ENCODE measurements at regions not wholly inside any gene's neighbourhood (a gene's known extent, or its start where the extent isn't known, plus 50 kb on each side); places are given as distances from the start of the nearest gene placed in this dataset.

DNA sequence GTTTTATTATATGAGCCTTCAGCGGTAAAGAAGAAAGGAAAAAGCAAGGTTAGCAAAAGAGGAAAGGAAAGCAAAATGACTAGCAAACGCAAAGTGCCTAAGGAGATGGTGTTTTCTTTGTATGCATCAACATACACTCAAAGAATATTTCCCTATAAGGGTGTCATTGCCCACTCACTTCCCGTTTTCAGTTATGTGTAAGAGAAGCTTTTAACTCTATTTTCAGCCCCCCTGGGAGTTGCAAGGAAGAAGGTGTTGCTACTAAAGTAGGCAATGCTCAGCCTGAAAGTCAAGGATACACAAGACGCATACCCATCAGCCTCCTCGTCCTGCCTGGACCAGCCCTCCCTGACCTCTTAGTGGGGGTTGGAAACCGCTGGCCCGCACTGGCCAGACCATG, 267.7 kb upstream of the ZFHX3 start:
- no peak for DNase-seq

DNA sequence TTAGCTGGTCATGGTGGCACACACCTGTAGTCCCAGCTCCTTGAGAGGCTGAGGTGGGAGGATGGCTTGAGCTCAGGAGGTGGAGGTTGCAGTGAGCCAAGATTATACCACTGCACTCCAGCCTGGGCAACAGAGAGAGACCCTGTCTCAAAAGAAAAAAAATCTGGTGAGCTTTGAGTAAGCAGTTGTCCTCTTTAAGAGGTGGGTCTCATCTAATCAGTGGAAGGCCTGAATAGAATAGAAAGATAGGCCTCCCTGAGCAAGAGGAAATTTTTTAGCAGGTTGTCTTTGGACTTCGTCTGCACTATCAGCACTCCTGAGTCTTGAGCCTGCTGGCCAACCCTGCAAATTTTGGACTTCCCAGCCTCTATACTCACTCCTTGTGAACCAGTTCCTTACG, 266.0 kb upstream of the ZFHX3 start:
- DNase-seq, result no peak

DNA sequence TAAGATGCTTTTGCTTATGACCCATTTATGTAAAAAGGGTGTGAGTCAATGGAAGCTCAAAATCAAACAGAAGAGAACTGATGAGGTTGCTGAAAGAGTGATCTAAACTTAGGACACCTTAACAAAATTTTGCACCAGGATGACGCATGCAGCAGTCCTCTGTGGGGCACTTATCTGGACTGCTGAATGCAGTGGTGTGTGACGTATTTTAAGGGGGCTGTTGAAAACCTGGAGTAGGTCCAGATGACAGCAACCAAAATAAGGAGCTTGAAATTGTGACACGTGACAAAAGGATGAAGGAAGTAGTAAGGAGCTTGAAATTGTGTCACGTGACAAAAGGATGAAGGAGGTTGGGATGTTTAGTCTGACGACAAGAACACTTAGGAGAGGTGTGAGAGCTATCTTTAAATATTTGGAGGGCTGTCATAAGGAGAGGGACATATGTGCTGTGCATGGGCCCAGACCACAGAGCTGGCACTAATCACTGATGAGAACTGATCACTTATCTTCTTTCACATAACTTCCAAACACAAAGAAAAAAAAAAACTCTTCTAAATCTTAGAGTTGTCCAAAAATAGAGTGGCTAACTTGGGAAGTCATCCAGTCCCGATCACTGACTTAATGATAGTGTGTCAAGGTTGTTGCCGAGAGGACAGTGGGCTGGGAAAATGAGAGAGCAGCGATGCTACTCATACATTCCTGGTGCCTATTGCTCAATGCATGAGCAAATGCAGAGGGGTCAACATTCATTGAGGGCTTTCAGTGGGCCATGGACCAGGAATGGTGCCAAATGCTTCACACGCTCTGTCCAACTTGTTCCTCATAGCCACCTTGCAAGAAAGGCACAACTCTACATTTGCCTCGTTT, 264.2 kb upstream of the ZFHX3 start:
- DNase-seq, result no peak

DNA sequence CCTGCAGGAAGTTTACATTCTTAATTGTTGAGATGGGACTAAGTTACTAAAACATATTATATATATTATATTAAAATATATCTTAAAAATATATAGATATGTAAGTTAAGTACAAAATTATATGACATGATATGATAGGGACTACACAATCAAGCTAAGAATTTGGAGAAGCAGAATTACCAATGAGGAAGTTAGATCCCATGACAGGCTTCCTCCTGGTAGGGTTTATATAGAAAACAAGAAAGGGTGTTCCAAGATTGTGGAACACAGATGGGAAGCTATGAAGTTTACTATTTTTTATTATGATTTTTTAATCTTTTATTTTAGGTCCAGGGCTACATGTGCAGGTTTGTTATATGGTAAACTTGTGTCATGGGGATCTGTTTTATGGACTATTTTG, 260.8 kb upstream of the ZFHX3 start:
- no peak for DNase-seq

DNA sequence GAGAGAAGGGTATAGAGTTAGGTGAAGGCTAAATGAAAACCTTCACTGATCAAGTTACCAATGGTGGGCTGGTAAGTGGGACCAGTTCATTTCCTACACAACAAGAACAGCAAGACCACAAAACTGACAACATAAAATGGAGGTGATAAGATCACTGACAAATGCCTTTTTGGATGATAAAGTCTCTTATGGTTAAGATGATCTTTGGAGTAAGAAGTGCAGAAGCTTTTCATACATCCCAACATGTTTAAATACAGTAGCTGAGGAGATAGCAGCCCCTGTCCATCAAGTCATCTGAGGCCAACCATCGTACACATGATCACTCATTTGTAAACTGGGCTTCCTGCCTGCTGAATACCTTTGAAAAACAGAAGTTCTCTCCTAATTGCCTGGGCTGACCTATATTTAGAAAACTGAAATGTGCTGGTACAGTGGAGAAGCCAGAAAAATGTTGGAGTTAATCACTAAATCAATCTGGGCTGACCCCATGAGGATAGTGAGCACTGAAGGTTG, 259.0 kb upstream of the ZFHX3 start:
- DNase-seq, result no peak

DNA sequence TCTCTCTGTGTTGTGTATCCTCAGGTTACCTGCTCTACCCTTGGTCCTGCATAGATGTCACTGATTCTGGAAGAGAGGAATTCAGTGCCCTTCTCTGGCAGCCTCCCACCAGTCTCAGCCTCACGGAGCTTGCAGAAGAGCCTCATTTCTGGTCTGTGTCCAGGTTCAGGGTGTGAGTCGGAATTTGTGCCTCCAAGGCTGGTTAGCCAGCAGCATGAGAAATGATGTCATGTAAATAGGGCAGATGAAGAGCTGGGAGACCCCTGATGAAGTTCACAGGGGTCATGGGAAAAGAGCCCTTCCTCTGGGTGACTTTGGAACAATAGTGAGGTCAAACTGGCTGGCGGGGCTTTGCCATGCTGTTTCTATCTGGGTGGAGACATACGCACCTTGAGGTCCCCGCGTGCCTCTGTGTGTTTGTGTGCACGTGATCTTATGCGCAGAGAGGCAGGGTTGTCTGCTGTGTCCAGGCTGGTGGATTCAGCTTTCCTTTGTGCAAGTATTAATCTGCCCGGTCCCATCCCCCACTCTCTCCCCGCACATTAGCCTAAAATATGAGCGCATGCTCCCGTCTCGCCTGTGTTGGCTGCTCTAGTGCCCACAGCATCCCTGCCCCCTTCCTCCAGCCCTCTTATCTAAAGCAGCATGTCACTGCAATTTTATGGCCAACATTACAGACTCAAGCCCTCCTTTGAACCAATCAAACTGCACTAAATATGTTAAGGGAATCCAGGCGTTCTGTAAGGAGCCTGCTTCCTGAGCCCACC, 256.3 kb upstream of the ZFHX3 start:
- no peak for DNase-seq

DNA sequence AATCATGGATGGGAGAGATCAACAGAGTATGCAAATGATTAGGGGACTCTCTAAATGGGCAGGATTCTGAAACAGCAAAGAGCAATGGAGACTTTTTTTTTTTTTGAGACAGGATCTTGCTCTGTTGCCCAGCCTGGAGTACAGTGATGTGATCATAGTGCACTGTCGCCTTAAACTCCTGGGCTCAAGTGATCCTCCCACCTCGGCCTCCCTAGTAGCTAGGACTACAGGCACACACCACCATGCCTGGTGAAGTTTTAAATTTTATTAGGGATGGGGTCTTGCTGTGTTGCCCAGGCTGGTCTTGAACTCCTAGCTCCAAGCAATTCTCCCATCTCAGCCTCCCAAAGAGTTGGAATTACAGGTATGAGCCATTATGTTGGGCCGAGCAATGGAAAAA, 255.0 kb upstream of the ZFHX3 start:
- DNase-seq, result no peak

DNA sequence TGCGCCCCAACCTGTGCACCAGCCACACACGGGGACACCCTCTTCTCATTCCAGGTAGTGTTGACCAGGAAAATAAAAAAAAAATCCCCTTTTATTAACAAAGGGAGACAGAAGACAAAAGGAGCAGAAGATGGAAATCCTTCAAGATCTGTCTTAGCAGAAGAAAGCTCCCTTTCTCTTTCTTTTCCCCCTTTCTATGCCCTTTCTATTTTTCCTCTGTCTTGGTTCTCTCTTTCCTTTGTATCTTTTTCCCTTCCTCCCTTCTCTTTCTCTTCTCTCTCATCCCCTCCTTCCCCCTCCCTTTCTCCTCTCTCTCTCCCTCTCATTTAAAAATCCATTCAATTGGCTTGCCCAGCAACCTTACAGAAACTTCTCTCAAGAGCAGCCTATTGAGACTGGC, 254.1 kb upstream of the ZFHX3 start:
- no peak for DNase-seq

DNA sequence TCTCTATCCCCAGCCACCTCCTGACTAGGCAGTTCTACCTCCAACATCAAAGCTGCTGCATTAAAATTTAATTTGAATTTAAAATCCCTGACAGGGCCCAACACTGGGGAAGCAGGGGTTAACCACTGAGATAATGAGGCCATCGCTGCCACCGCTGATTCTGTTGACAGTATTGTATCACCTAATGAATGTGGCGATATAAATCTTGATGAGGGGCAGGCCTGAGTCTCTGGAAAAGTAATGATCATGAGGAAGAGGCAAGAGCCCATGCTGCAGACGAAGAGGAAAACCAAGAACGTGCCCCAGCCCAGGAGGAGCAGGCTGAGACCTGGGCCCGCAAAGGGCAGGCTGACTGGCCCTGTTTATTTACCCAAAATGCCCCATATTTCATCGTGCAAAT, 251.4 kb upstream of the ZFHX3 start:
- no peak for DNase-seq

DNA sequence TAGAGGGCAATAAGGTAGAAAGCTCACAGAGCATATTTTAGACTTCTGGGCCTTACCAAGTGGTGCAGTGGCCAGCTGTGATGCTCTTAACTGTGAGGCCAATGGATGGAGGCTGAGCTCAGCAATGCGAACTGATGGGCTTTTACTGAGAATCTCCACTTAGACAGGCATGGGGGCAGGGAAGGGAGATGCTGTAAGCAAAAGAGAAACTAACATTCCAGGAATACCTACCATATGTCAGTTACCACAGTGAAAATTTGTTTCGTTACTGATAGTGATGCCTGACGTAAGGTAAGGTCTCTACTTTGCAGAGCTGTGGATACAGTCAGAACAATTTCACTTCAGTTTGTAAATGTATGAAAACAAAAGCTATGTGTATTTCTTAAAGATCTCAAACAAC, 250.6 kb upstream of the ZFHX3 start:
- DNase-seq, result no peak

DNA sequence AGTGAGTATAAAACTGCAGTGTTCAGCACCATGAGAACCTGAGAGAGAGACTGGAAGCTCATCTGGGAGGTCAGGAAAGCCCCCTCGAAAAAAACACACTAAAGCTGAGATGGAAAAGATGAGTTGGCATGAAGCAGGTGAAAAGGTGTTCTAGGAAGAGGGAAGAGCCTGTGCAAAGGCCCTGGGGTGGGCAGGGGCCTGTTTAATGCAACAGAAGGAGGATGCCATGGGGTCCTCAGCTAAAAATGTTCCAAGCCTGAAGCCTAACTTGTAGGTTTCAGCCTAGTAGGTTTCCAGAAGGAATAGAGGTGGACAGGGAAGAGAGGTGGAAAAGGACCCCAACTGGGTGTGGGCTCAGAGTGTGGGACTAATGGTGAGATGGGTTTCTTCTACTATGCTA, 242.3 kb upstream of the ZFHX3 start:
- no peak for DNase-seq

DNA sequence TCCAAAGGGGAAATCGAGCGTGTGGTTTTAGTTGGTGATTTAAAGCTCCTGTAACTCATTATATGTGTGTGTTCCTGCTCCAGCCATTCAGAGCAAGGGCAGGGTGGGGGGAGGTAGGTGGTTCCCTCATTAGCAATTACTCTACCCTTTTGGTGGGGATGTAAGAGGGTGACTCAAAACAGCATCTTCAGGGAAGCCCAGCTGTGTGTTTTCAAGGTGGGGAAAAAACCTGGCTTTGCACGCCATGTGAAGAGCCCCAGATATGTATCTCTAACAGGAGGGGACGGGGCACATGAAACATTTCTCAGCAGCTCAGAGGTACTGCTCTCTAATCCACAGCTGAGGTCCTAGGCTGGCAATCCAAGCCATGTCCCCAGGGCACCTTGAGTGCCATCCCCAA, 241.3 kb upstream of the ZFHX3 start:
- peak in 1 of 3 donors; percentile 1 for DNase-seq

DNA sequence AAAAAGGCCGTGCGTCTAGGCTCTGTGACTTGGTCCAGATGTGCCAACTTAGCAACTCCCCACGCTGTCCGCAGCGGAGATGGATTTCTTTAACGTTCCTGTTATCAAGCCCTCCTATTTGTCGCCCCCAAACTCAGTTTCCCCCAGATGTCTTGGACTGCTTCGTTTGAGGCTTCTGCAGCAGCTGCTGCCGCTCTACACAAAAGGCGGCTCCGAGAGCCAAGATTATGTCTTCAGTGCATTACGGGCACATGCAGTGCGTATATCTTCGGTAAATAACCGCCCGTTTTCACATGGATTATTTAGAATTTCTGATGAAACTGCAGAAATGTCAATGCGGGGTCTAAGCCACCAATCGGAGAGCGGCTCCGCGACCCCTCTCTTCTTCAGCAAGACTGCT, 240.6 kb upstream of the ZFHX3 start:
- DNase-seq, result peak in 2 of 3 donors; percentile 12 to 62

DNA sequence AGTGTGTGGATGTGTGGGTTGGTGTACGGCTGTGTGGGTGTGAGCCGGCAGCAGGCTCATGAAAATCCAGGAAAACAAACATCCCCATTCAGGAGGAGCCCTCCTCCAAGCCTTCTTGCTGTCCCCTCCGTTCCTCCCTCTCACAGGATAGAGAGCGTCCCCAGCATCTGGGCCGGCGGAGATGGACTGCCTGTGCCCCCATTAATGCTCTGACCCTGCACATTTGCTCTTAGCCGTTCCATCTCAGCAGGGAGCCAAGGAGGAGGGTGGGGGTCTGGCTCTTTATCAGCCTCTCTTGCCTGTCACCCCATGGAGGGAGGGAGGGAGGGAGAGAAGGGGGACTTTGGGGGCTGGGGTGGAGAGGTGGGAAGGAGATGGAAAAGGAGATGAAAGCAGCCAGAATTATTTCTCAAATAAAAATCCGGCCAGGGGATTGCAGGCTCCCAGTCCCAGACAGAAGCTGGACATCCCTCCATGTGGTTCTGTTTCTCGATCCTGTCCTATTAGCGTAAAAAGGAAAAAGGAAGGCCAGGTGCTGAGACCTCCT, 240.0 kb upstream of the ZFHX3 start:
- DNase-seq, result peak in 1 of 3 donors; percentile 32

DNA sequence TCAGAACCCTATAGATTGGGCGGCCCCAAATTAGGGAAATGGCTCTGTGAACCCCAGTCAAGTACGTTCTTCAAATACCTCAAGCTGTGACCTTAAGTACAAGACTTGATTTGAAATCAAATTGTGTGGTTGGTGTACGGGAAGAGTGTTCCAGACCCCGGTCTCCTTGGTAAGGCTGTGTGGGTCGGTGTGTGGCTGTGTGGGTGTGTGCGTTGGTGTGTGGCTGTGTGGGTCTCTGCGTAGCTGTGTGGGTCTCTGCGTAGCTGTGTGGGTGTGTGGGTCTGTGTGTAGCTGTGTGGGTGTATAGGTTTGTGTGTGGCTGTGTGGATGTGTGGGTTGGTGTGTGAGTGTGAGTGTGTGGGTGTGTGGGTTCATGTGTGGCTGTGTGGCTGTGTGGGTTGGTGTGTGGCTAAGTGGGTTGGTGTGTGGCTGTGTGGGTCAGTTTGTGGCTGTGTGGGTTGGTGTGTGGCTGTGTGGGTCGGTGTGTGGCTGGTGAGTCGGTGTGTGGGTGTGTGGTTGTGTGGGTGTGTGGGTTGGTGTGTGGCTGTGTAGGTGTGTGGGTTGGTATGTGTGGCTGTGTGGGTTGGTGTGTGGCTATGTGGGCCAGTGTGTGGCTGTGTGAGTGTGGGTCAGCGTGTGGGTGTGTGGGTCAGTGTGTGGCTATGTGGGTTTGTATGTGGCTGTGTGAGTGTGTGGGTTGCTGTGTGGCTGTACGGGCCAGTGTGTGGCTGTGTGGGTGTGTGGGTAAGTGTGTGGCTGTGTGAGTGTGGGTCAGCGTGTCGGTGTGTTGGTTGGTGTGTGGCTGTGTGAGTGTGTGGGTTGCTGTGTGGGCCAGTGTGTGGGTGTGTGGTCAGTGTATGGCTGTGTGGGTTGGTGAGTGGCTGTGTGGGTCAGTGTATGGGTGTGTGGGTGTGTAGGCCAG, 238.7 kb upstream of the ZFHX3 start:
- no peak for DNase-seq

DNA sequence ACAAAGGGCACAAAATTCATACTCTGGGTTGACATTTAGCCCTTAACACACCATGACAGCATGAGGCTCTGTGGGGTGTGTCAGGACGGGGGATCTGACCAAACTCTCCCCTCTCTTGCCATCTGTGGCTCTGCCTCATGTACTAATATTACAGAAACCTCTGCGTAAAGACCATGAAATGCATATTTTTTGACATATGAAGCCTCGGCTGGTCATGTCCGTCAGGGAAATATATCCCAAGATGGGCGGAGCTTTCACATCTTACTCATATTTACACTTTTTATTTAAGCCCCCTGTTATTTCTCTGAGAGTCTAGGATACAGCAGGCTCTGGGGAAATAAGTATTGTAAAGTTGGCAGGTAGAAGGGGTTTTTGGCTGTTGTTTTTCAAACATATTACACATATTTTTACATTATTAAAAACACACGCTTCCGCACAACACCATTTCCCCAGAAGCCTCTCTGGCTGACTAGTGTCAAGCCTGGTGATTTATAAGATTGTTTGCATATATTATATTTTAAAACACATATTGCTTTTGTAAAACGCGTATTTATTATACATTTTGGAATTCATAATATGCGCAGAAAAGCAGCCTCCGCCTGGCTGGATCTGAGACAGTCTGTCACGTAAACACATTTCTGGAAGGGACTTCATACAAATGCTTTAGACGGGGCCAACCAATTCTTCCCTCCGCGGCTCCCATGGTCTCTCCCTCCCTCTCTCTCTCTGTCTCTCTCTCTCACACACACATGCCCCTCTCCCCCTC, 237.7 kb upstream of the ZFHX3 start:
- DNase-seq, result peak; percentile 65 to 90 (median 72)

DNA sequence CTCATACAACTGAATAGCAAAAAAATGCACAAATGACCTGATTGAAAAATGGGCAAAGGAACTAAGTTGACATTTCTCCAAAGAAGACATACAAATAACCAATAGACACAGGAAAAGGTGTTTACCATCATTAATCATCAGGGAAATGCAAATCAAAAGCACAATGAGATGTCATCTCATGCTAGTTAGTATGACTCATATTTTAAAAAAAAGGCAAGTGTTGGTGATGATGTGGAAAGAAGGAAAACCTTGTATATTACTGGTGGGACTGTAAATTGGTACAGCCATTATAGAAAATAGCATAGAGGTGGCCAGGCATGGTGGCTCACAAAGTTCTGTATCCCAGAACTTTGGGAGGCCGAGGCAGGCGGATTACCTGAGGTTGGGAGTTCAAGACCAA, 232.5 kb upstream of the ZFHX3 start:
- no peak for DNase-seq

DNA sequence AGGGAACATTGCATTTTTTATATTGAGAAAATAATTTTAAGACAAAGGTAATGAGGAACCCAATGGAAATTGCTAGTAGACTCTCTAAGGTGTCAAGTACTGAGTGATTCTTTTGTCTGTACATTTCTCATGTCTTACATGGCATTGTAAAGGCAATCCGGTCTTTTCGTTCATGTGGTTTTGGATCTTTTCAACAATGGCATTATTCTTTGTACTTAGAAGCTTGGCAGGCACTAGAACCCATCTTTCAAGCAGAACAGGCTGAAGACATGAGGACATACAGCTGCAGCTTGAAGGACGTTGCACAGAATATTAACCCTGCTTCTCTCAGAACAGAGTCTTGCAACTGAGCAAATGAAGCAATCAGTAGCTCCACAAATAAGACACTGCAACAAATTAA, 231.5 kb upstream of the ZFHX3 start:
- DNase-seq, result no peak

DNA sequence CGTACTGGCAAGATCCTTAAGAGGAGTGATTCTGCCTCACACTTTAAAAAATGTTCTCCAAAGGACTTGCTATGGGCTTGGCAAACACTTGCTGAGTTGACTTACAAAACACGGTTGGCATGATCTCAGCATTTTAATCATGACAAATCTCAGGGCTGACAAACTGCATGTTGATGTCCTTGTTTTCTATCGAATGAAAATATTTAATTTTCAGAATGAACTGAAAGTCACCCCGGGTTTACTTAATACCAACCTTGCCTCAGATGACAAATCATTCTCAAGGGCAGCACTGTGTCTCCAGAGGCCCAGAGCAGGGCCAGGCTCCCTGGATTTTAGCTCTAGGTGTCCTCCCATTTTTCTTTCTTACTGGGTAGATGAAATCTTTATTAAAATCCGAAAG, 229.1 kb upstream of the ZFHX3 start:
- DNase-seq, result no peak

DNA sequence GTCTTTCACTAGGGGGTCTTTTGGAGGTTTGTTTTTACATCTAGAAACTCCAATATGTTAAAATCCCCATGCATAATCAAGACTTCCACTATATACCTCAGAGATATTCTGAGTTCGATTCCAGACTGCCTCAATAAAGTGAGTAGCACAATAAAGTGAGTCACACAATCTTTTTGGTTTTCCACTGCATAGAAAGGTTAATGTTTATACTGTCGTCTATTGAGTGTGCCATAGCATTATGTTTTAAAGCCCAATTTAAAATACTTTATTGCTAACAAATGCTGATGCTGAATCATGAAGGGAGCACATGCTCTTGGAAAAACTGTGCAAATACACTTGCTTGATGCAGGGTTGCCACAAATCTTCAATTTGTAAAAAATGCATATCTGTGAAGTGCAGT, 227.5 kb upstream of the ZFHX3 start:
- no peak for DNase-seq

DNA sequence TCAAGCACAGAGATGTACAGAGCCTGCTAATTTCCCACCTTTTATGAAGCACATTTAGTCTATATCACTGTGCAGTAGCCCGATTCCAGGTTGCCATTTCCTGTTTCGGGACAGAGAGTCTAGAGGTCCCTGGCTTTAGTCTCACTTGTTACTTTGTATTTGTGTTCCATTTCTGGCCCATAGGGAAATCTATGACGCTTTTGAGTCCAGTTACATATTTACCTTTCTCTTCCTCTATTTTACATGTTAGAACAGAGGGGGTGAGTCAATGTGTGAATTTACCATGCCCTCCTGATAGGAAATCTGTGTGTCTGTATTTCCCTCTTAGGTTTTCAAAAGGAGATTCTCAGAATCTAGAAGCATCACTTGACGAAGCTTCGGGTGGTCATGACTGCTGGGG, 227.1 kb upstream of the ZFHX3 start:
- DNase-seq, result no peak

Data from muscle of back (tissue), 3 donors.